Raji (cell line): ENCODE measurements at regions not wholly inside any gene's neighbourhood (a gene's known extent, or its start where the extent isn't known, plus 50 kb on each side); places are given as distances from the start of the nearest gene placed in this dataset.

Source experiments
- POLR2A ChIP-seq: IDR thresholded peaks from 2 replicates; pipeline ENCODE4 v1.6.1; 2011; ENCODE audit warnings: low read depth, low read length, control low read depth; ENCODE audit not compliant: insufficient read depth

- TF ChIP-seq POLR2A = no peak
Measured at GRCh38 chr1:222424826-222425225, 123.1 kb downstream of the HHIPL2 start.

GRCh38 chr1:222421380-222421779 lies 126.5 kb downstream of the HHIPL2 start:
- no peak for TF ChIP-seq POLR2A

GRCh38 chr1:222420633-222421032 lies 127.3 kb downstream of the HHIPL2 start:
- TF ChIP-seq POLR2A = no peak

- no peak for TF ChIP-seq POLR2A
Measured at GRCh38 chr1:222418654-222419053, 129.2 kb downstream of the HHIPL2 start.

GRCh38 chr1:222417264-222417663 lies 130.6 kb downstream of the HHIPL2 start:
- TF ChIP-seq POLR2A = no peak

GRCh38 chr1:222416001-222416791 lies 131.7 kb downstream of the HHIPL2 start:
- no peak for TF ChIP-seq POLR2A

- TF ChIP-seq POLR2A = no peak
Measured at GRCh38 chr1:222415441-222415840, 132.5 kb downstream of the HHIPL2 start.

- TF ChIP-seq POLR2A = no peak
Measured at GRCh38 chr1:222413991-222414549, 133.8 kb downstream of the HHIPL2 start.

- no peak for TF ChIP-seq POLR2A
Measured at GRCh38 chr1:222413436-222413835, 134.5 kb downstream of the HHIPL2 start.

- TF ChIP-seq POLR2A = no peak
Measured at GRCh38 chr1:222404710-222405109, 143.2 kb downstream of the HHIPL2 start.

GRCh38 chr1:222399197-222399596 lies 148.7 kb downstream of the HHIPL2 start:
- no peak for TF ChIP-seq POLR2A

GRCh38 chr1:222394224-222394623 lies 153.7 kb downstream of the HHIPL2 start:
- no peak for TF ChIP-seq POLR2A

GRCh38 chr1:222392556-222392955 lies 155.3 kb downstream of the HHIPL2 start:
- no peak for TF ChIP-seq POLR2A

- no peak for TF ChIP-seq POLR2A
Measured at GRCh38 chr1:222390181-222390580, 157.7 kb downstream of the HHIPL2 start.

- TF ChIP-seq POLR2A = no peak
Measured at GRCh38 chr1:222387007-222387814, 160.7 kb downstream of the HHIPL2 start.

- TF ChIP-seq POLR2A = no peak
Measured at GRCh38 chr1:222385955-222386354, 161.9 kb downstream of the HHIPL2 start.
